GM12878 (cell line): ENCODE measurements at regions not wholly inside any gene's neighbourhood (a gene's known extent, or its start where the extent isn't known, plus 50 kb on each side); places are given as distances from the start of the nearest gene placed in this dataset.

Experiments used
- CREB1 ChIP-seq: IDR thresholded peaks from 2 replicates; pipeline ENCODE4 v1.6.1; 2012; ENCODE audit warnings: low read depth, mild to moderate bottlenecking, inconsistent platforms
- CTCF ChIP-seq, 3 experiments: IDR thresholded peaks in 2 of 3; conservative IDR thresholded peaks in 1 of 3; 2 replicates each; pipeline ENCODE4 v1.5.1; 2011; ENCODE audit warnings: low read depth in 3 of 3, low read length in 3 of 3, mild to moderate bottlenecking in 3 of 3, control low read depth in 2 of 3, moderate library complexity in 2 of 3, inconsistent platforms in 1 of 3, mixed read lengths in 1 of 3; ENCODE audit not compliant: control insufficient read depth in 2 of 3, insufficient read depth in 1 of 3; ENCODE audit errors: extremely low read depth in 1 of 3
- EZH2 ChIP-seq: IDR thresholded peaks from 2 replicates; pipeline ENCODE4 v1.6.1; 2012; ENCODE audit warnings: low read depth, mild to moderate bottlenecking, control low read depth, inconsistent platforms, low read length, borderline replicate concordance; ENCODE audit not compliant: control insufficient read depth
- MLLT1 ChIP-seq: fragments of 450-650 bp; IDR thresholded peaks from 2 replicates; pipeline ENCODE4 v1.6.1; 2016; ENCODE audit warnings: mild to moderate bottlenecking
- NR2C2 ChIP-seq: IDR thresholded peaks from 2 replicates; pipeline ENCODE4 v1.6.1; 2011; ENCODE audit warnings: borderline replicate concordance, low read depth; ENCODE audit not compliant: control insufficient read depth, insufficient read length
- POLR2A ChIP-seq: IDR thresholded peaks from 2 replicates; pipeline ENCODE4 v1.6.1; 2011; ENCODE audit warnings: low read depth, mild to moderate bottlenecking, low read length
- SIN3A ChIP-seq: IDR thresholded peaks from 2 replicates; pipeline ENCODE4 v1.6.1; 2012; ENCODE audit warnings: low read depth, low read length, improper control_type of control experiment
- TAF1 ChIP-seq: IDR thresholded peaks from 2 replicates; pipeline ENCODE4 v1.6.1; 2011; ENCODE audit warnings: mild to moderate bottlenecking, low read depth, low read length, borderline replicate concordance

- TF ChIP-seq CREB1 (no peak), SIN3A (no peak), MLLT1 (no peak), POLR2A (no peak), NR2C2 (no peak), CTCF (IDR thresholded peaks at IDR 0.05 in 2 of 3, conservative IDR thresholded peaks at IDR 0.05 in 1 of 3; ENCODE audit: control insufficient read depth in 2 of 3, extremely low read depth in 1 of 3, insufficient read depth in 1 of 3, low read depth in 3 of 3, low read length in 3 of 3) (no peak), TAF1 (no peak), EZH2 (no peak)
Observed at GRCh38 chr13:33891196-33891742, 73.3 kb downstream of the RFC3 start.
